Cerebellar cortex (tissue), 1 donor: ENCODE measurements at regions not wholly inside any gene's neighbourhood (a gene's known extent, or its start where the extent isn't known, plus 50 kb on each side); places are given as distances from the start of the nearest gene placed in this dataset.

Experiments
- DNase-seq: peaks from one replicate; pipeline ENCODE4 v3.0.0-alpha.2; 2015; ENCODE audit warnings: low spot score

DNA sequence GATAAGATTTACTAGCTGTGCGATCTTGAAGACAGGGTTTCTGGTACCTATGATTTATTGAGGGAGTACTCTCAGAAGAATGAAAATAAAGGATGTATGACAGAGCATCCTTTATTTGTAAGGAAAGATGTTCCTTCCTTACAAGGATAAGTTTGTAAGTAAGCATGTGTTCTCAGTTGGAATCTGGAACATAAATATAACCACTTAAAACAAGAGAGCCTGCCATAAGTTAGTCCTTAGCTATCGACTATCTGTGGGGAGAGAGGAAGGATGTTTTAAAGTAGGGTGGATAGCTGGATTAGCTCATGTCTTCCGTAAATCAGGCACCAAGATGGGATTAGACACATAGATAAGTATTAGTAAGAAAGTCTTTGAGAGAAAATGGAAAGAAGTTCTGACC lies 192.6 kb upstream of the CARD18 start:
- DNase-seq, result no peak

DNA sequence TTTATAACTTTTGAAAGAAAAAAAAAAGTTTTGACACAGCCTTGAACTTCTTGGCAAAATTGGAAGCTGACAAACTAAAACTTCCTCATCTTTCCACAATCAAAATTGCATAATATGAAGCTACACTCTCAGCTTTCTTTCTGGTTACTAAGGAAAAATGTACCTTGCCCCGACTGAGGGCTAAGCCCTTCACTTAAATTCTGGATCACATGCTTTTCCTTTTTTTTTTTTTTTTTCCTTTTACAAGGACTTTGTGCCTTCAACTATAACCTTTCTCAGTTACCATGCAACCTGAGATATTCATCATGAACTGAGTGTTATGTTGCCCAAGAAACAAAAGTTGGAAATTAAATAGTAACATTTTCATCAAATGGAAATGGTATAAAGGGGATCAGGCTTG lies 188.5 kb upstream of the CARD18 start:
- DNase-seq, result no peak

GRCh38 chr11:105324156-105324555 lies 184.6 kb upstream of the CARD18 start:
- DNase-seq, result no peak

- no peak for DNase-seq
These were observed 182.1 kb upstream of the CARD18 start for GRCh38 chr11:105321696-105322095.

DNA sequence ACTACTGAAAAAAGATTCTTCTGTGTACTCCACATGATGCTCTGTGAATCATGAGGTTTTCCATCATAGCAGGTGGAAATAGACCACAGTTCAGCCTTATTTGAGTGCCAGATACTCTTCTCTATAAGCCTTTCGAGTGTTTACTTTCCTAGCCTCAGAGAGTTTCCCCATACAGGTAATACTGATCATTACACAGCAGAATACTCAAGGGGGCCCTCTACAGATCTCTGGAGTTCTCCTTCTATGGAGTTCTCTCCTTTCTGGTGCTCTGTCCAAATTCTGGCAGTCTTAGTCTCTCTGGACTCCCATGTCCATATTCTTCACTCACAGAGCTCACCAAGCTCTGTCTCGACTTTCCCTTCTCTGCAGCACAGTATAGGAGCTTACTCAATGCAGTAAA lies 175.7 kb upstream of the CARD18 start:
- no peak for DNase-seq

- DNase-seq, result no peak
These were observed 172.7 kb upstream of the CARD18 start for GRCh38 chr11:105312266-105312665.

DNA sequence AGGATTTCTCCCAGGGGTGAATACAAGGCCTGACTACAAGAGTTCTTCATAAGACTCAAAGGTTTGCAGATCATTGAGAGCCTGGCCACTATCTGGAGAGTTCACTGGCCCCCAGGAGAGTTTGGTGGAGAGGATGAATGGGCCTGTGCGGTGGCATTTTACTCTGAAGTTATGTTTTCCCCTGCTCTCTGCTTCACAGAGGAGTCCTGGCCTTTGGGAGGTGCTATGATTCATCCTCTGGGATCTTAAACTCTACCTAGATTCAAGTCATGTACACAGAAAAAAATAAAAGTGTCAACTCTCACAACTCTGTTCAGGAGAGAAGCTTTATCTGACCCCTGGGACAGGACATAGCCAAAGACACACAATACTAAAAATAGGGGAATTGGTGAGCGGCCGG lies 159.1 kb upstream of the CARD18 start:
- no peak for DNase-seq

DNA sequence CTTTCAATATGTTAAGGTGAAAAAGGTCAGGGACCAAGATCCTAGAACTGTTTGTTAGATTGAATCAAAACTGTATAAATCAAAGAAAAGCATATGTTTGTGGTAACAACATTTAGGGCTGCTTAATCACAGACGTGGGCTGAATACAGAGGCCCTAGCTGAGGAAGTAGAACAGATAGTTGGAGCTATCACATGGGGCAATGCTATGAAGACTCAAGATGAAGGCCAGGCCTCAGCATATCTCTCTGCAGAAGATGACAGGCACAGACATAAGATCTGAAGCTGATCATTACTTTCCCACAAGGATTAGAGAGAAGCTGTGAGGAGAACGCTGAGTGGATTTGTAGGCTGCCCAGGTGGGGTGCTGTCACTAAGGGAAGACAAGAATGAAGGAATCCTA lies 158.6 kb upstream of the CARD18 start:
- no peak for DNase-seq

GRCh38 chr11:105297463-105297862 lies 157.9 kb upstream of the CARD18 start:
- DNase-seq, result no peak

DNA sequence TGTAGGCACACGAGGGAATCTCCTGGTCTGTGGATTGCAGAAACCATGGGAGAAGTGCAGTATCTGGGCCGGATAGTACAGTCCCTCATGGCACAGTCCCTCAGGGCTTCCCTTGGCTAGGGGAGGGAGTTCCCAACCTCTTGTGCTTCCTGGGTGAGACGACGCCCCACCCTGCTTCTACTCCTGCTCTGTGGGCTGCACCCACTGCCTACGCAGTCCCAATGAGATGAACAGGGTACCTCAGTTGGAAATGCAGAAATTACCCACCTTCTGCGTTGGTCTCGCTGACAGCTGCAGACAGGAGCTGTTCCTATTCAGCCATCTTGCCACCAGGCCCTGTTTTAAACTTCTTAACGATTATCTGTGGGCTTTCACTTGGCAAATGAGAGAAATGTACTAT lies 157.2 kb upstream of the CARD18 start:
- DNase-seq, result no peak

- DNase-seq, result no peak
These were observed 156.8 kb upstream of the CARD18 start for GRCh38 chr11:105296386-105296785.

- no peak for DNase-seq
These were observed 143.1 kb upstream of the CARD18 start for GRCh38 chr11:105282658-105283057.

- no peak for DNase-seq
These were observed 135.1 kb upstream of the CARD18 start for GRCh38 chr11:105274631-105275030.

GRCh38 chr11:105273660-105274280 lies 134.2 kb upstream of the CARD18 start:
- DNase-seq, result no peak

DNA sequence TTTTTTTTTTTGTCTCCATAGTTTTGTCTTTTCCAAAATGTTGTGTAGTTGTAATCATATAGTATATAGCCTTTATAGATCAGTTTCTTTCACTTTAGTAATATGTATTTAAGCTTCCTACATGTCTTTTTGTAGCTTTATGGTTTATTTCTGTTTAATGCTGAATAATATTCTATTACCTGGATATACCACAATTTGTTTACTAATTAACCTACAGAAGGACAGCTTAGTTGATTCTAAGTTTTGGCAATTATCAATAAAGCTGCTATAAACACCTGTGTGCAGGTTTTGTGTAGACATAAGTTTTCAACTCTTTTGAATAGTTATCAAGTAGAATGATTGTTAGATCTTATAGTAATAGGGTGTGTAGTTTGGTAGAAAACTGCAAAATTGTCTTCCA lies 130.3 kb upstream of the CARD18 start:
- no peak for DNase-seq

DNA sequence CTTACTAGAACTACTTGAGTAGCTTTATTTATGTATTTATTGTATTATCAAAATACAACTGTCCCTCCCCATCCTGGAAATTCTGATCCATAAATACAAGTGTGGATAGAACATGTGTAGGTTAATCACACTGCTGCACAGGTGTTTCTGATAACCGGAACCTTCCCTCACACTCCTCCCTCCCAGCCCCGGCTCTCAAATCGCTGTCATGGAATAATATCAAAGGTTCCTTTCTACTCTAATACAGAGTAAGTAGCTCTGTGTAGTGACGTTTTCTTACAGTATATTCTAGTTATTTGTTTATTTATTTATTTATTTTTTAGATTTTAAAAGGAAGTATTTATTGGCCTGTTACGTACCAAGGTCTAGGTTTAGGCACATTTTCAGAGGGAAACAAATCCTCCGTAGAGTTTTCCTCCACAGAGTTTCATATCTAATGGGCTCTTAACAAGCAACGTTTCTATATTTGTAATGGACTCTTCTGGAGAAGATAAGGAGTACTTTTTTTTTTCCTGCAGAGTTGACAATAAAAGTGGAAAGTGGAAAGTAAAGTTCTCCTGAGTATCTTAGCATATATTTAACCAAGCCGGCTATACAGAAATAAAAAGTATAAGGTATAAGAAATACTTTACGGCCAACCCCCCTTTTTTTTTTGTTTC lies 129.0 kb upstream of the CARD18 start:
- DNase-seq, result no peak

- DNase-seq, result no peak
These were observed 126.3 kb upstream of the CARD18 start for GRCh38 chr11:105265845-105266244.

GRCh38 chr11:105260976-105261375 lies 121.4 kb upstream of the CARD18 start:
- DNase-seq, result no peak

DNA sequence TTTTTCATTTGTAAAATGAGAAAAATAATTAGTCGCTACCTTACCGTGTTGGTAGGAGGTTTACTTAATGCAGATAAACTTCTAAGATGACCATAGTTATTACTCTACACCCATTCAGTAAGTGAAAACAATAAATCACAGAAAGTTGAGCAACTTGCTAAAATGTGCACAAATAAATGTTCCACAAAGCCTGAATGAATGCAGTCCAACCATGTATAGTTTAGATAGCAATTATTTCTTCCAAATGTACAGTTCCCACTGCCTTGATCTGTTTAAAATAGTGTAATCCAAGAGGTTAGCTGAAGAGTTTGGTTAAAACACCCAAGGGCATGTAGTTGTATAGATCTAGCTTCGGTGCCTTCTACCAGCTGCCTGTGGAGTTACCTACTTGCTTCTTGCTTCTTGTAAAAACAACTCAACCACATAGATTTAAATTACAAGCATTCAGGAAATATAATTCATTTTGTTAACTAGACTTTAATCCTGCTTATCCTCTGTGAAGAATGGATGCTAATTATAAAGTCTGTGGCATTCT lies 106.3 kb upstream of the CARD18 start:
- no peak for DNase-seq

DNA sequence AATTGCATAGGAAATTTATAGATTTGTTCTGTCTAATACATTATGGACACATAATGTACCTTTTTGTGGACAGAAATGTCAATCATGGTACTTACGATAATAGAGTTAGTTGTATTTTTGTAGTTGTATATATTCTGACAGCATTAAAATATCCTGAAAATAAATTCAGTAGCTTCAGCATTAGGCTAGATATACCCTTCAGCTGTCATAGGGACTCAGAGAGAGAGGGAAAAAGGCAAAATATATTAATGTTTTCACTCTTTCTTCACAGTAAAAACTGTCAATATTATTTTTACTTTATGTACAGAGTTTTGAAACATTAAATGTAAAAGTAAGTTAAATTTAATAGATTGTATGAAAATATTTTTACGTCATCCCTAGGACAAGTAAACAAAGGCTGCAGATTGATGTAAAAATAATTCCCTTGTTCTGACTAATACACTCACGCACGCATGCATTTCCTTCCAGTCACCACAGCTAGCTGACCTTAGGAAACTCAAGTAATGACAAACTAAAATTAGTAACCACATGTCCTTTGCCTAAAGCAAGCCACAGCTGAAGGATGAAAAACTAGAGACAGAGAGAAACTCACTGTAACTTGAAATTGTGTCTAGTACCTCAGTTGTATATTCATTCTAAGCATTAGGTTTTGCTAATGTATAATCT lies 104.7 kb upstream of the CARD18 start:
- DNase-seq, result no peak

GRCh38 chr11:105241136-105241535 lies 101.6 kb upstream of the CARD18 start:
- DNase-seq, result no peak

GRCh38 chr11:105236664-105237063 lies 97.1 kb upstream of the CARD18 start:
- DNase-seq, result no peak

DNA sequence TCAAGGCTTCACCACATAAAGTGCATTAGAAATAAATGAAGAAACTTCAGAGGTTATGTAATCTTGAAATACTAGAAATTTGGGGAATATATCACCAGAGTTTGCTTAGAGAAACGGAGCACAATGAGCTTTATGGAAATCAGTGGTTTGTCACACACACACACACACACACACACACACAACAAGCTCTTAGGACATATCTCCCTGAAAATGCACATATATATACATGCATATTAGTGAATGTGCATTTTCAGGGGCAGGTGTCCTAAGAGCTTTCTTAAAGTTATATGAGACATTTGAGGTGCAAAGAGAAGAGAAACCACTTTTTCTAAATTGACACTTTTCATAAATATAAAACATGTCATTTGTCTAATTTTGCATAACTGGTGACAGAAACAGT lies 93.7 kb upstream of the CARD18 start:
- no peak for DNase-seq
